HUES48 (cell line): ENCODE measurements at regions not wholly inside any gene's neighbourhood (a gene's known extent, or its start where the extent isn't known, plus 50 kb on each side); places are given as distances from the start of the nearest gene placed in this dataset.
A peak's percentile ranks its signal among the peaks of the same experiment; 100 is the strongest.
"Not testable (repeated sequence)": the region's sequence is repeated elsewhere in the genome, so short reads cannot be mapped to it uniquely, and the experiment has no call there.

Experiments used
- H3K27ac ChIP-seq: one replicate; pipeline ENCODE4 v1.7.0; 2013; ENCODE audit warnings: low read depth, low read length, inconsistent platforms
- H3K27me3 ChIP-seq: 2 replicates; pipeline ENCODE4 v1.6.1; 2013; ENCODE audit warnings: mild to moderate bottlenecking, low read length; ENCODE audit not compliant: control insufficient read depth, insufficient read depth
- H3K36me3 ChIP-seq: 2 replicates; pipeline ENCODE4 v1.6.1; 2013; ENCODE audit warnings: low read length; ENCODE audit not compliant: control insufficient read depth, insufficient read depth
- H3K4me1 ChIP-seq: 2 replicates; pipeline ENCODE4 v1.6.1; 2013; ENCODE audit warnings: mild to moderate bottlenecking, low read length; ENCODE audit not compliant: control insufficient read depth, insufficient read depth
- H3K4me3 ChIP-seq: 2 replicates; pipeline ENCODE4 v1.5.1; 2013; ENCODE audit warnings: mild to moderate bottlenecking, low read depth, low read length
- H3K9ac ChIP-seq: 2 replicates; pipeline ENCODE4 v1.6.1; 2013; ENCODE audit warnings: mild to moderate bottlenecking, low read depth, low read length, moderate library complexity
- H3K9me3 ChIP-seq: 2 replicates; pipeline ENCODE4 v1.6.1; 2013; ENCODE audit warnings: low read length; ENCODE audit not compliant: control insufficient read depth, insufficient read depth

- H3K9me3 ChIP-seq = peaks cover 2% of the 10 kb centered on the region; the same call in 1 of the 2 replicates
- no peak overlapping the region for H3K9ac ChIP-seq
- no peaks in the 10 kb centered on the region for H3K4me1 ChIP-seq
- no peaks in the 10 kb centered on the region for H3K36me3 ChIP-seq
- H3K27me3 ChIP-seq = no peaks in the 10 kb centered on the region
- H3K27ac ChIP-seq = no peak overlapping the region
- H3K4me3 ChIP-seq = no peak overlapping the region
Observed at GRCh38 chr9:75376680-75377254, 288.5 kb downstream of the OSTF1 start.

- Histone ChIP-seq H3K27ac (no peak overlapping the region), H3K4me1 (no peaks in the 10 kb centered on the region)
Observed at GRCh38 chr9:75378036-75378435, 289.7 kb downstream of the OSTF1 start.

GRCh38 chr9:75378926-75379325 is 290.6 kb downstream of the OSTF1 start:
- Histone ChIP-seq H3K27me3 (no peaks in the 10 kb centered on the region), H3K36me3 (no peaks in the 10 kb centered on the region; the same call in 1 of the 2 replicates), H3K4me3 (no peak overlapping the region), H3K27ac (no peak overlapping the region), H3K9me3 (peaks cover 24% of the 10 kb centered on the region), H3K9ac (no peak overlapping the region), H3K4me1 (no peaks in the 10 kb centered on the region)

More at GRCh38 chr9:75378036-75378435, 289.7 kb downstream of the OSTF1 start:
- H3K36me3 ChIP-seq = no peaks in the 10 kb centered on the region
- no peak overlapping the region for H3K9ac ChIP-seq
- H3K27me3 ChIP-seq = no peaks in the 10 kb centered on the region
- H3K4me3 ChIP-seq = no peak overlapping the region
- peaks cover 15% of the 10 kb centered on the region for H3K9me3 ChIP-seq

- Histone ChIP-seq H3K27ac (no peak overlapping the region), H3K4me3 (no peak overlapping the region; the same call in 1 of the 2 replicates), H3K27me3 (no peaks in the 10 kb centered on the region), H3K4me1 (no peaks in the 10 kb centered on the region), H3K36me3 (peaks cover 7% of the 10 kb centered on the region), H3K9ac (no peak overlapping the region), H3K9me3 (peaks cover 53% of the 10 kb centered on the region)
Observed at GRCh38 chr9:75382126-75382525, 293.8 kb downstream of the OSTF1 start.

- H3K36me3 ChIP-seq, H3K4me1 ChIP-seq, H3K27me3 ChIP-seq: not testable (repeated sequence)
- Histone ChIP-seq H3K4me3 (peak overlapping the region; percentile 51; the same call in 1 of the 2 replicates), H3K27ac (peak overlapping the region; percentile 94), H3K9ac (peak overlapping the region; percentile 53; the same call in 1 of the 2 replicates), H3K9me3 (peaks cover 53% of the 10 kb centered on the region)
Observed at GRCh38 chr9:75383420-75384034, 295.2 kb downstream of the OSTF1 start.

- Histone ChIP-seq H3K9me3 (peaks cover 53% of the 10 kb centered on the region), H3K27me3 (no peaks in the 10 kb centered on the region), H3K36me3 (peaks cover 7% of the 10 kb centered on the region), H3K9ac (no peak overlapping the region), H3K4me1 (no peaks in the 10 kb centered on the region), H3K4me3 (peak overlapping the region; percentile 51; the same call in 1 of the 2 replicates), H3K27ac (no peak overlapping the region)
Observed at GRCh38 chr9:75385236-75385635, 296.9 kb downstream of the OSTF1 start.

- H3K27ac ChIP-seq = no peak overlapping the region
- no peak overlapping the region for H3K4me3 ChIP-seq
- H3K9ac ChIP-seq = no peak overlapping the region
- peaks cover 27% of the 10 kb centered on the region for H3K9me3 ChIP-seq
- H3K27me3 ChIP-seq = no peaks in the 10 kb centered on the region
- H3K36me3 ChIP-seq = peaks cover 6% of the 10 kb centered on the region
- no peaks in the 10 kb centered on the region for H3K4me1 ChIP-seq
Observed at GRCh38 chr9:75389101-75389500, 300.8 kb downstream of the OSTF1 start.

- H3K27ac ChIP-seq = no peak overlapping the region
- no peaks in the 10 kb centered on the region for H3K4me1 ChIP-seq
- no peaks in the 10 kb centered on the region for H3K36me3 ChIP-seq
- H3K27me3 ChIP-seq = no peaks in the 10 kb centered on the region
- H3K9ac ChIP-seq = no peak overlapping the region
- H3K4me3 ChIP-seq = no peak overlapping the region
- H3K9me3 ChIP-seq = peaks cover 8% of the 10 kb centered on the region; the same call in 1 of the 2 replicates
Observed at GRCh38 chr9:75390951-75391350, 302.6 kb downstream of the OSTF1 start.

GRCh38 chr9:75391497-75391896 is 303.2 kb downstream of the OSTF1 start:
- H3K9me3 ChIP-seq = 0 out of 2 replicates have a peak, but pooled peaks cover 5% of the 10 kb centered on the region
- H3K9ac ChIP-seq = no peak overlapping the region
- H3K36me3 ChIP-seq = no peaks in the 10 kb centered on the region
- no peak overlapping the region for H3K27ac ChIP-seq
- no peaks in the 10 kb centered on the region for H3K4me1 ChIP-seq
- no peak overlapping the region for H3K4me3 ChIP-seq
- H3K27me3 ChIP-seq = no peaks in the 10 kb centered on the region

GRCh38 chr9:75395336-75395735 is 307.0 kb downstream of the OSTF1 start:
- Histone ChIP-seq H3K4me3 (no peak overlapping the region), H3K27me3 (no peaks in the 10 kb centered on the region), H3K4me1 (no peaks in the 10 kb centered on the region), H3K27ac (no peak overlapping the region), H3K9me3 (no peaks in the 10 kb centered on the region), H3K9ac (no peak overlapping the region), H3K36me3 (no peaks in the 10 kb centered on the region)

- no peaks in the 10 kb centered on the region for H3K27me3 ChIP-seq
- H3K27ac ChIP-seq = no peak overlapping the region
- H3K36me3 ChIP-seq = no peaks in the 10 kb centered on the region
- no peak overlapping the region for H3K4me3 ChIP-seq
- no peak overlapping the region for H3K9ac ChIP-seq
- no peaks in the 10 kb centered on the region for H3K4me1 ChIP-seq
- no peaks in the 10 kb centered on the region for H3K9me3 ChIP-seq
Observed at GRCh38 chr9:75397836-75398235, 309.5 kb downstream of the OSTF1 start.
